Subcutaneous abdominal adipose tissue (tissue), 5 donors: ENCODE measurements at regions not wholly inside any gene's neighbourhood (a gene's known extent, or its start where the extent isn't known, plus 50 kb on each side); places are given as distances from the start of the nearest gene placed in this dataset.
A peak's percentile ranks its signal among the peaks of the same experiment; 100 is the strongest.

Experiments
- H3K27ac ChIP-seq: one replicate; pipeline ENCODE4 v1.7.0; 2013; ENCODE audit warnings: low read depth, mild to moderate bottlenecking, inconsistent platforms, low read length, moderate library complexity
- H3K27me3 ChIP-seq, 5 donors: one replicate each; pipeline ENCODE4 v1.7.0; 2013; ENCODE audit warnings: low read length in 5 of 5, inconsistent platforms in 1 of 5; ENCODE audit not compliant: control insufficient read depth in 5 of 5, insufficient read depth in 4 of 5
- H3K36me3 ChIP-seq, 5 donors: one replicate each; pipeline ENCODE4 v1.7.0; 2013; ENCODE audit warnings: low read length in 5 of 5; ENCODE audit not compliant: control insufficient read depth in 5 of 5, insufficient read depth in 5 of 5
- H3K4me1 ChIP-seq, 5 donors: one replicate each; pipeline ENCODE4 v1.7.0; 2013; ENCODE audit warnings: low read length in 5 of 5, mild to moderate bottlenecking in 3 of 5, moderate library complexity in 1 of 5; ENCODE audit not compliant: control insufficient read depth in 5 of 5, insufficient read depth in 5 of 5
- H3K4me3 ChIP-seq, 5 donors: one replicate each; pipeline ENCODE4 v1.7.0; 2013; ENCODE audit warnings: low read length in 5 of 5, low read depth in 1 of 5
- H3K9ac ChIP-seq, 5 donors: one replicate each; pipeline ENCODE4 v1.7.0; 2013; ENCODE audit warnings: low read length in 5 of 5, mild to moderate bottlenecking in 4 of 5, moderate library complexity in 3 of 5
- H3K9me3 ChIP-seq, 5 donors: one replicate each; pipeline ENCODE4 v1.7.0; 2013; ENCODE audit warnings: low read length in 5 of 5; ENCODE audit not compliant: control insufficient read depth in 5 of 5
- donor health status: healthy.
- donor health status: healthy.
- donor health status: healthy.
- donor health status: healthy.
- donor health status: healthy.

DNA sequence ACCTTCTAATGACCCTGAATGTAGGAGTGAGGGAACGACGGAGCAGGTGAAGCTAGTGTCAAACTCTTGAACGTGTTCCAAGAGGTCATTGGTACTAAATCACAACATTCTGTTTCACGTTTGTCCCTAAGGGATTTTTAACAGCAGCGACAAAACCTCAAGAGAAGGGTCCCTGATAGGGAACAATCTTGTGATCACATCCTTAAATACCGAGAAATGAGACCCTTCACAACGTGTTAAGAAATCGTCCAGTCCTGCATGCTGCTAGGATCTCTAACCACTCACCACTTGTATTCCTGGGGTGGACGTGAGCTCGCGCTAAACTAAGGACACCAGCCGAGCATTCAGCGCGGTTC, 134.1 kb upstream of the KRAS start:
- no peaks in the 10 kb centered on the region for H3K27me3 ChIP-seq
- H3K27ac ChIP-seq: peak overlapping the region; percentile 99

DNA sequence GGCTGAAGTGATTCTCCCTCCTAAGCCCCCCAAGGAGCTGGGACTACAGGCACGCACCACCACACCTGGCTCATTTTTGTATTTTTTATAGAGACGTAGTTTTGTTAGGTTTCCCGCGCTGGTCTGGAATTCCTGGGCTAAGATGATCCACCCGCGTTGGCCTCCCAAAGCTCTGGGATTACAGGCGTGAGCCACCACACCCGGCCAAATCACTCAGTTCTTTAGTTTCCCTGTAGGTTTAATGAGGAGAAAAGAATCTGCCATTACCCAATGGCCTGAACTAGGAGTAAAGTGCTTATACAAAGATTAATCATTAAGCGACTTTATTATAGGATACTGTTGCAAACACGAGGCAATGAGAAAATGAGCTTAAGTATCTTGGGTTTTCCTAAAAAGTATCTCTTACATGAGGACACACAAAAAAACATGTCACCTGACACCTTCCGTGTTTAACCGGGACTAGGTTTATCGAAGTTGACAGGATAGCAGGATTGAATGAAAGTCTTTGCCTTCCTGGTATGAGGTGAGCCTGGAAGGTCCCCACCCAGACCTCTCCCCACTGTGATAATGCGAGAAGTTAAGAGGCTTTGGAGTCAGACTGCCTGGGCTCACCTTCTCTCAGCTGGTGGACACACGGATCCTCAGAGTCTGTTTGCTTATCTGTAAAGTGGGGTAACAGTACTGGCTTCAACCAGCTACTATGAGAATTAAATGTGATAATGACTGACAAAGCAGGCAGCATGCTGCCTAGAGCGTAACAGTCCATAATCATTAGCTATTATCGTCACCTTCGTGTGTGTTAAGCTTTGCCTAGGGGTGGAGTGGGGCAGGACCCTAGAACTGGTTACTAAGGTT, 133.5 kb upstream of the KRAS start:
- no peaks in the 10 kb centered on the region for H3K27me3 ChIP-seq
- H3K27ac ChIP-seq: peak overlapping the region; percentile 99
- H3K4me3 ChIP-seq: peak overlapping the region in 4 of 5 donors; percentile 81 to 87 (median 85)
- no peaks in the 10 kb centered on the region for H3K9me3 ChIP-seq
- no peaks in the 10 kb centered on the region for H3K36me3 ChIP-seq
- H3K4me1 ChIP-seq: peaks cover 0 to 24% (median 18%) of the 10 kb centered on the region in 5 donors
- peak overlapping the region in 2 of 5 donors; percentile 87 to 93 for H3K9ac ChIP-seq

More for the DNA sequence above, 134.1 kb upstream of the KRAS start:
- Histone ChIP-seq H3K4me1 (peaks cover 0 to 24% (median 18%) of the 10 kb centered on the region in 5 donors), H3K9ac (peak overlapping the region; percentile 11 to 93 (median 87)), H3K4me3 (peak overlapping the region; percentile 77 to 87 (median 84)), H3K36me3 (no peaks in the 10 kb centered on the region), H3K9me3 (no peaks in the 10 kb centered on the region)

DNA sequence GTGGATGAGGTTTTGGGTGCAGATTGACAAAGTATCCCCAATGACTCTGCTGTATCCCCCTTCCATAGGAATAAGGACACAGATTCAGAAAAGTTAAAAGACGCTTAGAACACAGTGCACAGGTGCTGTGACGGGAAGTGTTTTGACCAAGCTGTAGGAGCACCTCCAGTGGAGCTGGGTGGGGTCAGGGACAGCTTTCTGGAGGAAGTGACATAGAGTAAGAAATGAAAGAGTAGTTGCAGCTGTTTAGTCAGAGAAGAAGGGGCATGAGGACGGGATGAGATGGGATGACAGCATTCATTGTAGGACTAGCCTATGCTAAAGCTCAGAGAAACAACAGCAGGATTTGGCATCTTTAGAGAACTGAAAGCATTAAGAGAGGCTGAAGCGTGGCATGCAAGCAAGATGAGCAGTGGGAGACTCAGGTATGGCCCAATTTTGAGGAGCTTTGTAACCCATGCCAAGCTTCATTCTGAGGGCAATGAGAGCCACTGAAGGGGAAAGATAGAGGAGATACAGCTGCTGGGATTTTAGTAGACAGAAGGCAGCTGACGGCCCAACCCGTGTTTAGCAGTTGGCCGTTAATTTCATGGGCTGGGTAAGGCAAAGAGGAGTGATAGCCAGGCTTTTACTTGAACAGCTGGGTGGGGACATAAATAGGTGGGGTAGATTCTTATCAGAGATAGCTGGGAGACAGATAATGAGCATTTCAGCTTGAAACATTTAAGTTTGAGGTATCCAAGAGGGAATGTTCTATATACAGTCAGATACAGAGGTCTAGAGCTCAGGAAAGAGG, 131.8 kb upstream of the KRAS start:
- no peaks in the 10 kb centered on the region for H3K36me3 ChIP-seq
- no peaks in the 10 kb centered on the region for H3K9me3 ChIP-seq
- H3K27ac ChIP-seq: no peak overlapping the region
- no peaks in the 10 kb centered on the region for H3K27me3 ChIP-seq
- peaks cover 0 to 24% (median 18%) of the 10 kb centered on the region in 5 donors for H3K4me1 ChIP-seq
- H3K9ac ChIP-seq: no peak overlapping the region
- no peak overlapping the region for H3K4me3 ChIP-seq

DNA sequence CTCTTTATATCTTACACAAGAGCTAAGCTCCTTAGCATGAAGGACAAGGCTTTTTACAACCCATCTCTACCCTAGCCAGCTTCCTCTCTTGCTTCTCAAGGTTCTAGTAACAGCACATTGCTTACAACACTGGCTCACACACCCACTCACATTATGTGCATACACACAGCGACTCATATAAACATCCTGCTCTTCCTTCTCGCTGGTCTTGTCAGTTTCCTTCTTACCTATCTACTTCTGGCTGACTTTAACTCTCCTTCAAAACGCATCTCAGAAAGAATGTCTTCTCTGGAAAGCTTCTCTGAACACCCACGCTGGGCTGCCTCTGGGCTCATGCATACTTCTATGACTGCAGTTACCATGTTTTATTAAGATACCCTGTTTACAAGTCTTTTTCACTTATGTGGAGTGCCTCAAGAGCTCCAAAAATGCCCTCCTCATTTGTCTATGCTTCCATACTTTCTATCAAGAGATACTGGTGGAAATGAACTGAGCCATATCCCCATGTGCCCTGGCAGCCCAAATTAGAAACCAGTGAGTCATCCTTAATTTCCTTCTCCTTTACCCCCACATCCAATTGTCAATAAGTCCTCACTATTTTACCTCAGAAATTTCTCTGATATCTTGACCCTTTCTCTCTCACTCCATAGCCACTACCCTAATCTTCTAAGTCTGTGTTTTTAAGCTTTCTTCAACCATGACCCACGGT, 126.9 kb upstream of the KRAS start:
- no peaks in the 10 kb centered on the region for H3K4me1 ChIP-seq
- no peak overlapping the region for H3K9ac ChIP-seq
- no peak overlapping the region for H3K27ac ChIP-seq
- no peak overlapping the region for H3K4me3 ChIP-seq
- H3K9me3 ChIP-seq: no peaks in the 10 kb centered on the region
- H3K27me3 ChIP-seq: no peaks in the 10 kb centered on the region
- no peaks in the 10 kb centered on the region for H3K36me3 ChIP-seq

DNA sequence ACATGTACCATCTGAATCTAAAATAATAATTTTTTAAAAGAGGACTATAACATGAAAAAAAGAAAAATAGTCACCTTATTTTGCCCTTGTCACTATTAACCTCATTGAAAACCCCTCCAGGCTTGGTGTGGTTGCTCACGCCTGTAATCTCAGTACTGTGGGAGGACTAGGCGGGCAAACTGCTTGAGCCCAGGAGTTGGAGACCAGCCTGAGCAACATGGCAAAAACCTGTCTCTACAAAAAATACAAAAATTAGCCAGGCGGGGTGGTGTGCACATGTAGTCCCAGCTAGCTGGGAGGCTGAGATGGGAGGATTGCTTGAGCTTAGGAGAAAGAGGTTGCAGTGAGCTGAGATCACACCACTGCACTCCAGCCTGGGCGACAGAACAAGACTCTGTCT, 126.3 kb upstream of the KRAS start:
- Histone ChIP-seq H3K27me3 (no peaks in the 10 kb centered on the region), H3K4me1 (no peaks in the 10 kb centered on the region), H3K4me3 (no peak overlapping the region), H3K9ac (no peak overlapping the region), H3K36me3 (no peaks in the 10 kb centered on the region), H3K9me3 (no peaks in the 10 kb centered on the region), H3K27ac (no peak overlapping the region)

DNA sequence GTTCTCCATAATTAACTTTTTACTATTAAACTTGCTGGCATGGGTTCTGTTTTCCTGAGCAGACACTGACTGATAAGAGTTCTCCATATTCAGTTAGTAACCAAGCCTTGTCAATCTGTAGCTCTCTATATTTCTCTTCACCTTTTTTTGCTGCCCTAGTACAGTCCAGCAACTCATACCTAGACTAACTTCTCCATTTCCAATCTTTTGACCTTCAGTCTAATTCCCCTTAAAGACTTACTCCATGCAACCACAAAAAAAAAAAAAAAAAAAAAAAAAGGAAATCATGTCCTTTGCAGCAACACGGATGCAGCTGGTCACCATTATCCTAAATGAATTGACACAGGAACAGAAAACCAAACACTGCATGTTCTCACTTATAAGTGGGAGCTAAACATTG, 125.7 kb upstream of the KRAS start:
- Histone ChIP-seq H3K4me1 (no peaks in the 10 kb centered on the region), H3K4me3 (no peak overlapping the region), H3K27ac (no peak overlapping the region), H3K27me3 (no peaks in the 10 kb centered on the region), H3K9ac (no peak overlapping the region), H3K9me3 (no peaks in the 10 kb centered on the region), H3K36me3 (no peaks in the 10 kb centered on the region)

DNA sequence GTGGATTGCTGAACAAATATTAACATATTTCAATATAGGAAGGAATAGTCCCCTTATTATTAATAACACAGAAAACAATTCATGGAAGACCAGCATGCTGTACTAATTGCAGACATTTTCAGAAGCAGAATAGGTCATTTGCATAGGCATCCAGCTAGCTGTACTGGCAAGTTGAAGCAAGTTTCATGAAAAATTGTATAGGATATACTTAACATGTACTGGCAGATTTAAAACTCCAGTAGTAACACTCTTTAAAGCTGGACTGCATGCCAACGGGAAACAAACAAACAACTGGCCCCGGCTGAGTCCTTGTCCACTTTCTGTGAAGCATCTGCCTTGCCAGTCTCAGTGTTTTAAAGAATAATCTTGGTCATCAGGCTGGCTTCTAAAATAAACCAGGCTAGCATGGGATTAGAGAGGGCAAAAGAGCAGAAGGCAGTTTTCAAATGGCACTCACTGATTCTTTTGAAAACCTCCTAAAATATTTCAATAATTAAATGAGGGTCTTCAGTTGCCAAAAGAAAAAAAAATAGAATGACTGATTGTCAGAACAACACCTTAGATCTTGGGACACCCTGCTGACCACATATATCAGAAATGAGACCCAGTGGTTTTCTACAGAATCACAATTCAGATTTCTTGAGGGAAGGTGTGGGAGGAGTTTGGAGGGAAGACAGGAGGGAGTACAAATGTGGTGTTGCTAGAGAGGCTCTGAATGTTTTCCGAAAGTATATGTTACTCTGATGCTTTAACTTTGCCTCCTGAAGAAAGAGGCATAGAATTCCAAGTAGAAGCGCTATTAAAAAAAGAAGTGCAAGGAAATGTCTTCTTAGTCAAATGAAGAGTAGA, 122.5 kb upstream of the KRAS start:
- H3K4me3 ChIP-seq: no peak overlapping the region
- H3K36me3 ChIP-seq: no peaks in the 10 kb centered on the region
- H3K9me3 ChIP-seq: no peaks in the 10 kb centered on the region
- no peaks in the 10 kb centered on the region for H3K27me3 ChIP-seq
- H3K4me1 ChIP-seq: no peaks in the 10 kb centered on the region
- no peak overlapping the region for H3K9ac ChIP-seq
- H3K27ac ChIP-seq: no peak overlapping the region

DNA sequence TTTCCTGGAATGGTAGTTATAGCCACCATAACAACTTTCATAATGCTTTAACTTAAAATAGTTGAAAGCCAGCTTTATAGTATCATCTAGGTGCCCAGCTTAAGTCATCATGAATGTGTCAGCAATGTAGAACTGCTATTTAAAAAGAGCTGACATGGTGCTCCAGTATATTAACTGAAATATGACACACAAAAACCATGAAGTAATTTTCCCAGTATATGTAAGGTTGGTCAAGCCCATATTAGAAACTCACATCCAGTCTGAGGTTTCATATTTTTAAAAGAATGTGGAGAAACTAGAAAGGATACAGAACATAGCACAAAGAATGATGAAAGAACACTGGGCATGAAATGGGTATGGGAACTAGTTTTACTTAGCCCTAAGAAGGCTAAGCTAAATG, 121.3 kb upstream of the KRAS start:
- no peaks in the 10 kb centered on the region for H3K36me3 ChIP-seq

DNA sequence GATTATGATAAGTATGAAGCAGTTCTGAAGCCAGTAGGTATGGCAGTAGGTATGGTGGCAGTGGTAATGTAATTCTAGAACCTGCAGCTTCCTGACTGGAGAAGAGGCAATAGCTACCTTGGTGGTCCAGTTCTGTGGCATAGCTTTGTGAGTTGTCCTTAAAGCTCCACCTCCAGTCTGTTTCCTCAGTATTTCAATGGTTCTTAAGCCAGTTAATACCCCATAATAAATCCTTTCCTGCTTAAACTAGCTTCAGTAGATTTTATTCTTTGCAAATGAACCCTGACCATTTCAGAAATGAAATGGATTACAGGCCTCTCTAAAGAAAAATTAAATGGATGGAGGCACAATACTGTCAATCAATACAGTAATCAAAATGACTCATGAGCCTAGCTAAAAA, 117.8 kb upstream of the KRAS start:
- no peaks in the 10 kb centered on the region for H3K36me3 ChIP-seq

More for the DNA sequence above, 121.3 kb upstream of the KRAS start:
- H3K9me3 ChIP-seq: no peaks in the 10 kb centered on the region
- no peaks in the 10 kb centered on the region for H3K27me3 ChIP-seq
- no peak overlapping the region for H3K9ac ChIP-seq
- no peak overlapping the region for H3K4me3 ChIP-seq
- H3K27ac ChIP-seq: no peak overlapping the region
- no peaks in the 10 kb centered on the region for H3K4me1 ChIP-seq

More for the DNA sequence above, 117.8 kb upstream of the KRAS start:
- no peak overlapping the region for H3K4me3 ChIP-seq
- H3K27me3 ChIP-seq: no peaks in the 10 kb centered on the region
- H3K9me3 ChIP-seq: no peaks in the 10 kb centered on the region
- no peak overlapping the region for H3K9ac ChIP-seq
- H3K27ac ChIP-seq: no peak overlapping the region
- no peaks in the 10 kb centered on the region for H3K4me1 ChIP-seq
